ENCODE measurements at regions not wholly inside any gene's neighbourhood (a gene's known extent, or its start where the extent isn't known, plus 50 kb on each side); places are given as distances from the start of the nearest gene placed in this dataset.

GRCh38 chr22:47446821-47447810 is 684.7 kb downstream of the TBC1D22A start:
- TF ChIP-seq POLR2AphosphoS5 (IDR thresholded peaks at IDR 0.05) (no peak), CTCF (IDR thresholded peaks at IDR 0.05) (no peak), EP300 (IDR thresholded peaks at IDR 0.05) (no peak)
